Spleen (tissue), 11 donors: ENCODE measurements at regions not wholly inside any gene's neighbourhood (a gene's known extent, or its start where the extent isn't known, plus 50 kb on each side); places are given as distances from the start of the nearest gene placed in this dataset.

Experiments
- DNase-seq: peaks from one replicate; pipeline ENCODE4 v3.0.0-alpha.2; 2020
- H3K27ac ChIP-seq, 8 donors: fragments of 200-600 bp; sonication (generic) in 7 of 8; 1 replicate in 4 of 8; 2 replicates in 4 of 8; pipeline versions ENCODE4 v1.5.0 to v1.8.0; 2016 to 2021; ENCODE audit warnings: inconsistent platforms in 4 of 8, mild to moderate bottlenecking in 4 of 8, moderate library complexity in 1 of 8
- H3K27me3 ChIP-seq, 7 donors: fragments of 200-600 bp; sonication (generic) in 6 of 7; replicated peaks in 1 of 7; 1 replicate in 4 of 7; 2 replicates in 3 of 7; pipeline versions ENCODE4 v1.5.0 to v1.8.0; 2016 to 2021; ENCODE audit warnings: inconsistent platforms in 3 of 7, mild to moderate bottlenecking in 1 of 7
- H3K36me3 ChIP-seq, 6 donors: fragments of 200-600 bp; sonication (generic) in 5 of 6; 1 replicate in 4 of 6; 2 replicates in 2 of 6; pipeline versions ENCODE4 v1.5.0 to v1.8.0; 2016 to 2021; ENCODE audit warnings: inconsistent platforms in 2 of 6
- H3K4me1 ChIP-seq, 6 donors: fragments of 200-600 bp; sonication (generic) in 5 of 6; 1 replicate in 3 of 6; 2 replicates in 3 of 6; pipeline versions ENCODE4 v1.5.0 to v1.8.0; 2016 to 2021; ENCODE audit warnings: inconsistent platforms in 3 of 6
- H3K4me3 ChIP-seq, 8 donors: fragments of 200-600 bp; sonication (generic) in 7 of 8; 1 replicate in 4 of 8; 2 replicates in 4 of 8; pipeline versions ENCODE4 v1.5.0 to v1.8.0; 2016 to 2021; ENCODE audit warnings: inconsistent platforms in 4 of 8, mild to moderate bottlenecking in 4 of 8, moderate library complexity in 2 of 8
- H3K9me3 ChIP-seq, 8 donors: fragments of 200-600 bp; sonication (generic) in 7 of 8; 1 replicate in 4 of 8; 2 replicates in 4 of 8; pipeline versions ENCODE4 v1.5.0 to v1.8.0; 2016 to 2021; ENCODE audit warnings: inconsistent platforms in 4 of 8
- CTCF ChIP-seq, 11 experiments: fragments of 200-600 bp in 7 of 11; fragments of 450-650 bp in 4 of 11; sonication (generic) in 4 of 11; IDR thresholded peaks in 8 of 11; conservative IDR thresholded peaks in 3 of 11; 1 replicate in 7 of 11; 2 replicates in 4 of 11; pipeline versions ENCODE4 v1.4.0 to v1.8.0; 2016 to 2021; ENCODE audit warnings: antibody characterized with exemption in 11 of 11, inconsistent platforms in 4 of 11, mild to moderate bottlenecking in 1 of 11
- POLR2A ChIP-seq, 3 donors: fragments of 450-650 bp; IDR thresholded peaks; one replicate each; pipeline ENCODE4 v1.5.1; 2017; ENCODE audit warnings: antibody characterized with exemption in 3 of 3, mild to moderate bottlenecking in 1 of 3
- POLR2AphosphoS5 ChIP-seq, 3 donors: sonication (generic); formaldehyde crosslinking; IDR thresholded peaks; one replicate each; pipeline ENCODE4 v1.5.1; 2017; ENCODE audit warnings: antibody characterized with exemption in 3 of 3
- WGBS, 5 donors: extraction: QIAGEN DNeasy Blood & Tissue Kit in 3 of 5; methylation state at CpG; one replicate each; pipeline versions ENCODE4 v1.1.5 to v1.1.7; 2013 to 2018; 5-methylcytosine and 5-hydroxymethylcytosine counted together
- intact Hi-C: fragments of 100-400 bp; cut with DNase I; formaldehyde crosslinking; loops from one replicate; pipeline ENCODE4 v1.15.0; 2023; ENCODE audit warnings: low total_unique reads
- donor health status: healthy with polysubstance abuse.
- donor health status: DM: no; HTN: no; CAD: no; lungs with moderate emphysema.
- donor health status: DM: no; HTN: no; CAD: no.
- donor health status: Bipolar disorder and iron deficiency.
- donor health status: healthy.
- donor health status: DM: no; HTN: no; CAD: no.
- donor health status: DM: yes; HTN: yes; CAD: no.

DNA sequence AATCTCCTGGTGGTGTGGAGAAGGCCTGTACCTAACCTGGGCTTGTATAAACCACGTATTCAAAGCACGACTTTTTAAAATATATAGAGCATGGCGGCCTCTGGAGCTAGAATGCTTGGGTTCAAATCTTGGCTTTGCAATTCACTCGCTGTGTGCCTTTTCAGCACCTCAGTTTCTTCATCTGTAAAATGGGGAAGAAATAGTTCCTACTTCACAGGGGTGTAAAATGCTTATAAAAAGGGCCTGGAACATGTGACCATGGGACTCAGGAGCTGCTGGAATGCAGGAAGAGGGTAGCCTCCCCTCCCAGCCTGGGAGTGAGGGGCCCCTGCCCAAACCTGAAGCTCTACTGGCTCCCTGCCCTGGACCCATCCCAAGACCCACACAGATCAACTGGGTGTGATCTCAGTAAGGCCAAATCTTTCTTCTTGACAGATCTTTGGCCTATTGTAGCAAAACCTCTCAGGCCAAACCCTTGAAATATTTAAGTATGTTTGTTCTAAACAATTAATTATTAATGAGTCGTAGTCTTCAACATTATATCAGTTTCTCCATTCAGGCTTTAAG lies 269.0 kb downstream of the ZSWIM6 start:
- no peak for TF ChIP-seq POLR2AphosphoS5 (IDR thresholded peaks at IDR 0.05)
- TF ChIP-seq CTCF (IDR thresholded peaks at IDR 0.05 in 8 of 11, conservative IDR thresholded peaks at IDR 0.05 in 3 of 11), result no peak
- TF ChIP-seq POLR2A (IDR thresholded peaks at IDR 0.05), result no peak
- no peaks in the 10 kb centered on the region for H3K9me3 ChIP-seq
- H3K27me3 ChIP-seq, result no peaks in the 10 kb centered on the region
- intact Hi-C loops, result loop anchor here (5.0 kb wide), 1 partner anchor 449 kb away; no protein-coding TSS in a partner anchor
- DNase-seq, result no peak
- no peak overlapping the region for H3K27ac ChIP-seq
- no peak overlapping the region for H3K4me3 ChIP-seq
- no peaks in the 10 kb centered on the region for H3K4me1 ChIP-seq
- H3K36me3 ChIP-seq, result no peaks in the 10 kb centered on the region
- WGBS, 5 donors, result 83 to 95% (median 90%) methylated on average over 5 of the region's 5 CpGs

DNA sequence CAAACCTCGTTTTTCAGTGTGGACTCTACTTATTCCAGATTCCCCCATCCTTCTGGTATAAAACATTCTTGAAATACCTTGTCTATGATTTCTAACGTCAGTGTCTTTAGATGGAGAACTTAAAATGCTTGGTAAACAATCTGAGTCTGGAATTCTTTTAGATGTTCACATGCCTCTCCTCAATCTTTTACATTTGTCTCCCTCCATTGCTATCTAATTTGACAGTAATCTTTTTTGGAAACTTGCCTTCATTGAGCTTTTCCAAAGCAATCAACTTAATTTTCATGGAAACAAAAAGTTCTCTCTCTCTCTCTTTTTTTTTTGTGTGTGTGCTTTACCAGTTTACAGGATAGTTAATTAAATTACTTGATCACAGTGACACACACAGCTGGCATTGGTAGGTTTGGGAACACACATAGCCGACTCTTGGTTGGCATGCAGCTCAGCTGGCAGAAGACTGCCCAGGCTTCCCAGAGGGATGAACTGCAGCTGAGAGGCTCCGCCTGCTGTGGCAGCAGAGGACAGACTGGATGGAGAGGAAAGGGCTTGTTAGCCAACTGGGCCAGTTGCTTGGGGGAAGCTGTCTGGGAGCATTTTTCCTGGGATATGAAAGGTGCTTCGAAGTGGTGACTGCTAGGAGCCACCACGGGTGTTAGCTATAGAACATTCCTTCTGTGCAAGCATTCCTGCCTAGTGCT lies 271.3 kb downstream of the ZSWIM6 start:
- H3K9me3 ChIP-seq, result no peaks in the 10 kb centered on the region
- peaks cover 0 to 3% (median 0%) of the 10 kb centered on the region in 7 donors for H3K27me3 ChIP-seq
- TF ChIP-seq POLR2A (IDR thresholded peaks at IDR 0.05), result no peak
- TF ChIP-seq POLR2AphosphoS5 (IDR thresholded peaks at IDR 0.05), result no peak
- no peak for TF ChIP-seq CTCF (IDR thresholded peaks at IDR 0.05 in 8 of 11, conservative IDR thresholded peaks at IDR 0.05 in 3 of 11)
- H3K4me1 ChIP-seq, result no peaks in the 10 kb centered on the region
- H3K36me3 ChIP-seq, result no peaks in the 10 kb centered on the region
- WGBS, 5 donors, result 70 to 79% (median 75%) methylated on average over 6 of the region's 6 CpGs
- no peak overlapping the region for H3K4me3 ChIP-seq
- DNase-seq, result no peak
- intact Hi-C loops, result loop anchor here (5.0 kb wide), 1 partner anchor 451 kb away; no protein-coding TSS in a partner anchor
- H3K27ac ChIP-seq, result no peak overlapping the region

- TF ChIP-seq POLR2AphosphoS5 (IDR thresholded peaks at IDR 0.05) (no peak), POLR2A (IDR thresholded peaks at IDR 0.05) (no peak), CTCF (IDR thresholded peaks at IDR 0.05 in 8 of 11, conservative IDR thresholded peaks at IDR 0.05 in 3 of 11) (no peak)
- no peak for DNase-seq
- Histone ChIP-seq H3K27me3 (peaks cover 0 to 3% (median 0%) of the 10 kb centered on the region in 7 donors), H3K27ac (no peak overlapping the region), H3K4me1 (no peaks in the 10 kb centered on the region), H3K36me3 (no peaks in the 10 kb centered on the region), H3K9me3 (no peaks in the 10 kb centered on the region), H3K4me3 (no peak overlapping the region)
- WGBS, 5 donors, result 73 to 79% (median 75%) methylated on average over 8 of the region's 8 CpGs
- intact Hi-C loops, result loop anchor here (5.0 kb wide), 1 partner anchor 452 kb away; no protein-coding TSS in a partner anchor
These were observed 272.3 kb downstream of the ZSWIM6 start for GRCh38 chr5:61604076-61605025.
